Astrocyte (in vitro differentiated cells and primary cell): ENCODE measurements at regions not wholly inside any gene's neighbourhood (a gene's known extent, or its start where the extent isn't known, plus 50 kb on each side); places are given as distances from the start of the nearest gene placed in this dataset.

Source experiments
- DNase-seq: peaks from one replicate; pipeline ENCODE4 v3.0.0-alpha.2; 2010; ENCODE audit warnings: low read depth
- FAIRE-seq: peaks from 2 replicates; lab custom pipeline; 2011; peaks lifted over from hg19 to GRCh38; lab: Jason Lieb, UNC
- H2AFZ ChIP-seq: 2 replicates; pipeline ENCODE4 v1.6.0; 2012; ENCODE audit warnings: low read depth, low read length, inconsistent platforms
- H3K27ac ChIP-seq: 2 replicates; pipeline ENCODE4 v1.5.1; 2011; ENCODE audit warnings: low read depth, low read length, inconsistent platforms
- H3K27me3 ChIP-seq: 2 replicates; pipeline ENCODE4 v1.6.0; 2011; ENCODE audit warnings: low read length, inconsistent platforms; ENCODE audit not compliant: insufficient read depth
- H3K36me3 ChIP-seq: 2 replicates; pipeline ENCODE4 v1.5.1; 2011; ENCODE audit warnings: low read length, inconsistent platforms; ENCODE audit not compliant: insufficient read depth
- H3K4me1 ChIP-seq: 2 replicates; pipeline ENCODE4 v1.5.1; 2011; ENCODE audit warnings: low read length, inconsistent platforms; ENCODE audit not compliant: insufficient read depth
- H3K4me2 ChIP-seq: 2 replicates; pipeline ENCODE4 v1.6.0; 2012; ENCODE audit warnings: low read length, inconsistent platforms
- H3K4me3 ChIP-seq: 2 replicates; pipeline ENCODE4 v1.5.1; 2011; ENCODE audit warnings: low read depth, mild to moderate bottlenecking, low read length, inconsistent platforms; ENCODE audit not compliant: insufficient read depth
- H3K79me2 ChIP-seq: 2 replicates; pipeline ENCODE4 v1.6.0; 2012; ENCODE audit warnings: mild to moderate bottlenecking, low read length, inconsistent platforms; ENCODE audit not compliant: insufficient read depth
- H3K9ac ChIP-seq: 2 replicates; pipeline ENCODE4 v1.6.0; 2012; ENCODE audit warnings: mild to moderate bottlenecking, low read length, inconsistent platforms
- H3K9me3 ChIP-seq: 2 replicates; pipeline ENCODE4 v1.5.1; 2012; ENCODE audit warnings: low read depth, mild to moderate bottlenecking, low read length, inconsistent platforms; ENCODE audit not compliant: insufficient read depth
- H4K20me1 ChIP-seq: 2 replicates; pipeline ENCODE4 v1.6.0; 2012; ENCODE audit warnings: low read length, inconsistent platforms; ENCODE audit not compliant: insufficient read depth
- H3K27ac Mint-ChIP-seq: one replicate; pipeline ENCODE4 v1.8.0; 2021; ENCODE audit warnings: mild to moderate bottlenecking, mixed read lengths; ENCODE audit not compliant: unreplicated experiment
- H3K27me3 Mint-ChIP-seq: one replicate; pipeline ENCODE4 v1.8.0; 2021; ENCODE audit warnings: low read depth, mixed read lengths; ENCODE audit not compliant: unreplicated experiment
- H3K36me3 Mint-ChIP-seq: one replicate; pipeline ENCODE4 v1.8.0; 2021; ENCODE audit warnings: low read depth, mixed read lengths; ENCODE audit not compliant: unreplicated experiment
- H3K4me1 Mint-ChIP-seq: one replicate; pipeline ENCODE4 v1.8.0; 2021; ENCODE audit warnings: low read depth, mixed read lengths; ENCODE audit not compliant: unreplicated experiment
- H3K4me3 Mint-ChIP-seq: one replicate; pipeline ENCODE4 v1.8.0; 2021; ENCODE audit warnings: mild to moderate bottlenecking, moderate library complexity, mixed read lengths; ENCODE audit not compliant: unreplicated experiment
- H3K9me3 Mint-ChIP-seq: one replicate; pipeline ENCODE4 v1.8.0; 2021; ENCODE audit warnings: mild to moderate bottlenecking, mixed read lengths; ENCODE audit not compliant: unreplicated experiment
- EZH2 ChIP-seq: IDR thresholded peaks from 2 replicates; pipeline ENCODE4 v1.6.1; 2012; ENCODE audit warnings: mild to moderate bottlenecking, low read length, inconsistent platforms; ENCODE audit not compliant: insufficient read depth
- TF ChIP-seq, protein P1 (sequence below): IDR thresholded peaks from 2 replicates; pipeline ENCODE4 v1.5.1; 2011; ENCODE audit warnings: low read depth, mild to moderate bottlenecking, inconsistent platforms, low read length, moderate library complexity; ENCODE audit not compliant: insufficient read depth

DNA sequence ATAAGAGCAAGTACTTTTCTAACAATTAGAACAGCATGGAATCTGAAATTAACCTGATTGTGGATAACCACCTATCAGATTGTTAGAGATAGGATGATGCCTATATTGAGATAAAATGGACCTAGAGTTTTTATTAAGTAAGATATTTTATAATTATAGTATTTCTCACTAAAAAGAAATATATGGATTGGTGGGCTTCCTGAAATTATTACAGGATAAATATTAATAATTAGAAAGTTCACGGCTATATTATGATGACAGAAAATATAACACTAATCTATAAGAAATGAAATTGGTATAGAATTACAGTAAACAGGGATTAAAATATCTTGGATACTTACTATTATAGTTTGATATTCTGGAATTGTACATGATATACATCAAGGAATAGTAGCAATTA is 378.0 kb upstream of the SPRY2 start:
- H3K27me3 Mint-ChIP-seq, result peaks cover 2% of the 10 kb centered on the region
- H3K9me3 Mint-ChIP-seq, result no peaks in the 10 kb centered on the region
- Histone ChIP-seq H3K9ac (no peak overlapping the region), H3K27ac (no peak overlapping the region), H3K79me2 (no peaks in the 10 kb centered on the region), H2AFZ (no peak overlapping the region), H3K9me3 (no peaks in the 10 kb centered on the region), H3K36me3 (no peaks in the 10 kb centered on the region), H3K27me3 (no peaks in the 10 kb centered on the region), H3K4me2 (no peak overlapping the region), H3K4me3 (no peak overlapping the region), H4K20me1 (no peaks in the 10 kb centered on the region), H3K4me1 (no peaks in the 10 kb centered on the region)
- H3K4me3 Mint-ChIP-seq, result no peak overlapping the region
- DNase-seq, result no peak
- no peak for FAIRE-seq
- peaks cover 7% of the 10 kb centered on the region for H3K4me1 Mint-ChIP-seq
- TF ChIP-seq, protein P1, sequence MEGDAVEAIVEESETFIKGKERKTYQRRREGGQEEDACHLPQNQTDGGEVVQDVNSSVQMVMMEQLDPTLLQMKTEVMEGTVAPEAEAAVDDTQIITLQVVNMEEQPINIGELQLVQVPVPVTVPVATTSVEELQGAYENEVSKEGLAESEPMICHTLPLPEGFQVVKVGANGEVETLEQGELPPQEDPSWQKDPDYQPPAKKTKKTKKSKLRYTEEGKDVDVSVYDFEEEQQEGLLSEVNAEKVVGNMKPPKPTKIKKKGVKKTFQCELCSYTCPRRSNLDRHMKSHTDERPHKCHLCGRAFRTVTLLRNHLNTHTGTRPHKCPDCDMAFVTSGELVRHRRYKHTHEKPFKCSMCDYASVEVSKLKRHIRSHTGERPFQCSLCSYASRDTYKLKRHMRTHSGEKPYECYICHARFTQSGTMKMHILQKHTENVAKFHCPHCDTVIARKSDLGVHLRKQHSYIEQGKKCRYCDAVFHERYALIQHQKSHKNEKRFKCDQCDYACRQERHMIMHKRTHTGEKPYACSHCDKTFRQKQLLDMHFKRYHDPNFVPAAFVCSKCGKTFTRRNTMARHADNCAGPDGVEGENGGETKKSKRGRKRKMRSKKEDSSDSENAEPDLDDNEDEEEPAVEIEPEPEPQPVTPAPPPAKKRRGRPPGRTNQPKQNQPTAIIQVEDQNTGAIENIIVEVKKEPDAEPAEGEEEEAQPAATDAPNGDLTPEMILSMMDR, result no peak
- no peak for TF ChIP-seq EZH2
- H3K36me3 Mint-ChIP-seq, result no peaks in the 10 kb centered on the region
- no peak overlapping the region for H3K27ac Mint-ChIP-seq

DNA sequence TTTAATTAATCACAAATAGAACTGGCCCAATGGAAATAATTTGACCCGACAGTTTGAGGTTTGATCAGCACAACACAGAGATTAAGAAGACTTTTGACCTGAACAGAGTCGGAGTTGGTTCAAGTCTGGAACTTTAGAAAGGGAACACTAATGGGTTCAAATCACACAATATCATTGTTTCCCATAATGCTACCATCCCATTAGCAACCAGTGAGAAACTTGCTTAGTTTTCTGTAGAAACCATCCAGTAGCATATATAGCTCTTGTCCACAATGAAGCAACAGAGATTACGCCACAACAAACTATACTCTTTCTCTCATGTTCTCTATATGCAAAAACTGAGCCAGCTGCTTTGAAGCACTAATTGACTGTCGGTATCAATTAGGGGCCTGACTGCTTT is 376.9 kb upstream of the SPRY2 start:
- no peak for DNase-seq
- Mint-ChIP-seq H3K4me1 (peaks cover 7% of the 10 kb centered on the region), H3K27me3 (no peaks in the 10 kb centered on the region), H3K9me3 (peaks cover 6% of the 10 kb centered on the region), H3K36me3 (no peaks in the 10 kb centered on the region), H3K27ac (no peak overlapping the region), H3K4me3 (no peak overlapping the region)
- Histone ChIP-seq H3K4me2 (no peak overlapping the region), H2AFZ (no peak overlapping the region), H3K9me3 (no peaks in the 10 kb centered on the region), H3K4me3 (no peak overlapping the region), H3K4me1 (no peaks in the 10 kb centered on the region), H3K27ac (no peak overlapping the region), H3K79me2 (no peaks in the 10 kb centered on the region), H3K27me3 (no peaks in the 10 kb centered on the region), H3K9ac (no peak overlapping the region), H4K20me1 (no peaks in the 10 kb centered on the region), H3K36me3 (no peaks in the 10 kb centered on the region)
- TF ChIP-seq, protein P1, result no peak
- no peak for TF ChIP-seq EZH2
- FAIRE-seq, result no peak

DNA sequence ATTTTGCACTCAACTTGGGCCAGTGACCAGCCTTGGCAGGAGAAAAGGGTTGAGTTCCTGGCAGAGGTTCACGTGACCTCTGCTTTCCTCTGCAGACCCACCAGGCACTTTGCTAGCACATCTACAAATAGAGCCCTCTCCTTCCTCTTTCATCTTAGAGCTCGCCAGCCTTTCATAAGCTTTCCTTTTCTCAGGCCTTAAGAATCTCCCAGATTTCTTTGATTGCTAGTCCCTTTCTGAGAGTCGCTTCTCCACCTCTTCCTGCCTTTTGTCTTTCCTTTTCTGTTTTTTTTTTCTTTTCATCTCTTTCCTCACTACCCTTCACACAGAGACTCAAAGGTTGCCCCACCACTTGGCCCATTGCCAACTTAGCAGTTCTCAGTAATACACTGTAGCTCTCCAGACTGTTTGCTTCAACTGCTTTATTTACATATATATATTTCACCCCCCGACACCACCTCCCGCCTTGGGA is 375.7 kb upstream of the SPRY2 start:
- no peak overlapping the region for H2AFZ ChIP-seq
- Mint-ChIP-seq H3K27ac (no peak overlapping the region), H3K4me3 (no peak overlapping the region), H3K4me1 (peaks cover 7% of the 10 kb centered on the region), H3K36me3 (no peaks in the 10 kb centered on the region), H3K27me3 (no peaks in the 10 kb centered on the region), H3K9me3 (peaks cover 6% of the 10 kb centered on the region)
- H3K4me1 ChIP-seq, result no peaks in the 10 kb centered on the region
- H4K20me1 ChIP-seq, result no peaks in the 10 kb centered on the region
- no peak for DNase-seq
- no peak overlapping the region for H3K4me3 ChIP-seq
- H3K9me3 ChIP-seq, result no peaks in the 10 kb centered on the region
- no peaks in the 10 kb centered on the region for H3K36me3 ChIP-seq
- no peak overlapping the region for H3K27ac ChIP-seq
- TF ChIP-seq, protein P1, result no peak
- TF ChIP-seq EZH2, result no peak
- H3K9ac ChIP-seq, result no peak overlapping the region
- no peak for FAIRE-seq
- no peaks in the 10 kb centered on the region for H3K79me2 ChIP-seq
- H3K4me2 ChIP-seq, result no peak overlapping the region
- no peaks in the 10 kb centered on the region for H3K27me3 ChIP-seq
